OCI-M2 (cell line): ENCODE measurements at regions not wholly inside any gene's neighbourhood (a gene's known extent, or its start where the extent isn't known, plus 50 kb on each side); places are given as distances from the start of the nearest gene placed in this dataset.
"Not testable (repeated sequence)": the region's sequence is repeated elsewhere in the genome, so short reads cannot be mapped to it uniquely, and the experiment has no call there.

Source experiments
- DNase-seq: peaks from one replicate; lab custom pipeline; 2025; ENCODE audit not compliant: unreplicated experiment; lab: John Stamatoyannopoulos, UW

GRCh38 chr18:38257661-38258060 is 692.1 kb upstream of the CELF4 start:
- DNase-seq, result no peak

GRCh38 chr18:38256366-38256765 is 690.8 kb upstream of the CELF4 start:
- DNase-seq, result no peak

DNA sequence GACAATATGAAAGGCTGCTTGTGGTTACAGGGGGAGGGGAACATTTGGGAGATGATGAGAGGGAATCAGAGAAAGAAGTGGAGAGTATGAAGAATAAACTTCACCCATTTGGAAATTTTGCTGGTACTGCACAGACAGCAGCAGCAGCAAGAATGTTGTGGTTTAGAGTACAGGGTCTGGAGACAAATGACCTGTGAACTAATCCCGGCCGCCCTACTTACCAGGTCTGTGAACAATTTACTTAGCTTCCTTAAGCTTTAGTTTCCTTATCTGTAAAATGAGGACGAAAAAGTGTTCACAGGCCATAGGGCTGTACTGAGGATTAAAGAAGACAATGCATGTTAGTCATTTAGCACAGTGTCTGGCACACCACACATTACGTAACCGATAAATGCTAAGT is 685.4 kb upstream of the CELF4 start:
- DNase-seq, result no peak

DNA sequence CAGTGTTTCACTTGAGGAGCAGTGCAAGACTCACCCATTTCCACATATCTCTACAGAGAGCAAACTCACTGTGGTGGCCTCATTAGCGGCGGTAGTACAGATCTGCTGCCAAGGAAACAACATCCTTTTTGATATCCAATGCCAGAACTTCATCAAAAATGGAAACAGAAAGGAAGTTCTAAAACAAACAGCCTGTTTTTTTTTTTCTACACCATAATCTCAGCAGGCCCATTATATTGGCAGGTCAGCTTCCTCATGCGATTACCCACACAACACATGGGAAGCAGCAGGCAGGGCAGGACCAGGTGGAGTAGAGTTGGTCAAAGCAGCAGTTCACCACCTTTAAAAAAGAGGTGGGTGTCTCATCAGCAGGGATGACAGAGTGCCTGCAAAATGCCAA is 678.9 kb upstream of the CELF4 start:
- no peak for DNase-seq

GRCh38 chr18:38243291-38243690 is 677.7 kb upstream of the CELF4 start:
- no peak for DNase-seq

DNA sequence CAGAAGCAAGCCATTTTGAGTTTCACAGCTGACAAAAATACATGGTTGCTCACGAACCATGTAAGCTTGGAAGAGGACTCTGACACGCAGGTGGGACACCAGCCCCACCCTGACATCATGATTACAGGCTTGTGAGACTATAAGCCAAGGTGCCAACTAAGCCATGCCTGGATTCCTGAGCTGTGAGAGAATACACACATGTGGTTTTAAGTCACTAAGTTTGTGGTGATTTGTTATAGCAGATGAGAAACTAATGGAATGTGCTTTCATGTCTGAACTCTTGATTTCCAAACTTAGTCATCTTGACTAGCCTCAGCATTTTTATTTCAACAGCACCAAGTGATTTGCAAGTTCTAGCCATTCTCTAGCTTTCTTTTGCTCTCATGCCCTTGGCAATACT is 676.1 kb upstream of the CELF4 start:
- no peak for DNase-seq

- no peak for DNase-seq
These were observed 675.6 kb upstream of the CELF4 start for GRCh38 chr18:38241216-38241615.

GRCh38 chr18:38239606-38240005 is 674.0 kb upstream of the CELF4 start:
- no peak for DNase-seq

DNA sequence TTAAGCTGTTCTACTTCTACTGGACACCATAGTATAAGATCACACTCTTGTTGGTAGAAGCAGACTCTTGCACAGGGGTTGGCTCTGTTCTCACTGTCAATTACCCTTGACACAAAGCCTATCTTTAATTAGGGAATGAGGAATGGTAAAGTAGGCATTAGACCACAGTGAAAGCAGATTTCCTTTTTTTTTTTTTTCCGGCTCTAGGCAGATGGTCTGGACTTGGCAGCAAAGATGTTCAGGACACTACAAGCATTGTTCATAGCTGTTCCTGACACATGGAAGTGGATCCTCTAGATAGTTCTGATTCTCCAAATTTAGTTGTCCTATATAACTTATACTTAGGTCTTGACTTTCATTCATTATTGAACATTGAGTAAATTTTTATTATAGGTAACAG is 672.2 kb upstream of the CELF4 start:
- no peak for DNase-seq

DNA sequence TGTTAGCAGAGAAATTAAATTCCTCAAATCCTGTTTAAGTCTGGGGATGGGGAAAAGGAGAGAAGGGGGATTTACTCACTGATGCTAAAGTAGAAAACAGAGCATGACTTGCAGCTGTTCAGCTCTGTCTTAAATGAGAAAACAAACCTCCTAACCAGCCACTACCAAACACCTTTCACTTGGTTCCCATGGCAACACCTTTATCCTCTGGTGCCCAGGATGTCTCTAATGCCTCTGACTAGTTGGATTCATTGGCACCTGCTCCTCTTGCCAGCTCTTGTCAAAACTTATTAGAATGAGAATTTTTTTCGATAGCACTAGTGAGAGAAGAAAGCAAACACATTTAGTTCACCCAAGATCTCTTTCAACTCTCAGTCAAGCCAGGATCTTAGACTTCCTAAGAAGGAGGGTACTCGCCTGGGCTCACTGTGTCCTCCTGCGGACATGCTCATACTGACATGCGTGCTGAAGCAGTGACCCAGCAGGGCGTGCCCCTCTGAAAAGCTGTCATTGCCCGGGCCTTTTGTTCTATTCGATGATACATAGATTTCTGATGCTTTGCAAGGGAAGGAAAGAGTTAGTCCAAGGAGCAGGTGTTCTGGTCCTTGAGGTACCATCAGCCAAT is 656.0 kb upstream of the CELF4 start:
- DNase-seq, result no peak

GRCh38 chr18:38198956-38199355 is 633.4 kb upstream of the CELF4 start:
- no peak for DNase-seq

GRCh38 chr18:38198526-38198925 is 632.9 kb upstream of the CELF4 start:
- DNase-seq, result no peak

DNA sequence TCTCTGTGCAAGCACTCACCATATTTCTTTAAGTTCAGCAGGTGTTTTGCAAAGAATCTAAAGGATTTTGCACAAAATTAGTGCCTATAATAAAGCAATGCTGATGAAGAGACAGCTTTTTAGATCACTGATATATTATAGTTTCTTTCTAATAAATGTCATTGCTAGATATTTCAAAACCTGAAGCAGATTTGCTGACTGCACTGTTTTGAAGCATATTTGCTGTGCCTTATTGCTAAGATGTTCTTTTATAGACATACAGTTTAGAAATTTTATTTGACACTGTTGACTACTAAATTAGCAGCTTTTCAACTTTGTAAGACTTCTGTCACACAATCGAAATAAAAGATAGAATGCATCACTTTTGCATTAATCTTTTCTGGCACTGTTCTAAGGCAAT is 620.9 kb upstream of the CELF4 start:
- DNase-seq, result no peak

DNA sequence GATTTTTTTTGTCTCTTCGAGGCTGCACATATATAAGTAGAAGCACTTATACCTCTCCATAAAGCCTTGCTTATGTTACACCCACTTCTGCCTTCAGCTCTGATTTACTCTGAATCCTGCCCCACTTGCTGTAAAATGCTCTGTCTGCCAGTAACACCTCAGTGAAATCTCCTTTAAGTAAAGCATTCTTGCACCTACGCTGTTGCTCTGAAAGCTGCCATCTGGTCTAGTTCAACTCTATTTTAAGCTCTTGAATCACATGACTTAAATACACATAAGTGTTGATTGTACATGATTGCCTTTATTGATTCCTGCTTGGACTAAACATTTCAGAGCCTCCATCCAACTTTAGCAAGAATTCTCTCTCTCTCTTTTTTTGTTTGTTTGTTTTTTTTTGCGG is 609.0 kb upstream of the CELF4 start:
- no peak for DNase-seq

- no peak for DNase-seq
These were observed 608.6 kb upstream of the CELF4 start for GRCh38 chr18:38174173-38174572.

GRCh38 chr18:38170845-38171244 is 605.2 kb upstream of the CELF4 start:
- no peak for DNase-seq

- no peak for DNase-seq
These were observed 602.0 kb upstream of the CELF4 start for GRCh38 chr18:38167623-38168022.

- not testable (repeated sequence) for DNase-seq
These were observed 587.5 kb upstream of the CELF4 start for GRCh38 chr18:38153116-38153515.

GRCh38 chr18:38116716-38117115 is 551.1 kb upstream of the CELF4 start:
- no peak for DNase-seq

- DNase-seq, result no peak
These were observed 549.6 kb upstream of the CELF4 start for GRCh38 chr18:38115201-38115600.

- no peak for DNase-seq
These were observed 521.9 kb upstream of the CELF4 start for GRCh38 chr18:38087538-38087937.

DNA sequence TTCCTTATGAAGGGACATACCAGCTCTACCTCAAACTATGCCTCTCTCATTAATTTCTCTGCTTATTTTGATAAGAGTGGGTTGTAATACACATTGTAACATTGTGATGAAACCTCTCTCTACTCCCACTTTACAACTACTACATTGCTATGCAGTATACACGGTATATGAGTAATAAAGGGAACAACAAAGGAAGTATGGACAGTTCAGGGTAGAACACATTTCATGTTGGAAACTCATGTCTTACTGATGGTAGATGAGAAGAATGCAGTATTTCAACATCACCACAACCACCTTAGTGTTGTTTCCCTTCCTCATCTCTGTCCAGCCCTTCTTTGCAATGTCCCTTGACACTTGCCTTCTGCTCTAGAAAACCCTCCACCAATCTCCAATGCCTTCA is 515.9 kb upstream of the CELF4 start:
- no peak for DNase-seq

GRCh38 chr18:38077229-38077628 is 511.6 kb upstream of the CELF4 start:
- no peak for DNase-seq
